Effector CD8-positive, alpha-beta T cell (primary cell): ENCODE measurements at regions not wholly inside any gene's neighbourhood (a gene's known extent, or its start where the extent isn't known, plus 50 kb on each side); places are given as distances from the start of the nearest gene placed in this dataset.

ENCODE experiments used
- DNase-seq: peaks from one replicate; lab custom pipeline; 2025; lab: John Stamatoyannopoulos, UW

DNA sequence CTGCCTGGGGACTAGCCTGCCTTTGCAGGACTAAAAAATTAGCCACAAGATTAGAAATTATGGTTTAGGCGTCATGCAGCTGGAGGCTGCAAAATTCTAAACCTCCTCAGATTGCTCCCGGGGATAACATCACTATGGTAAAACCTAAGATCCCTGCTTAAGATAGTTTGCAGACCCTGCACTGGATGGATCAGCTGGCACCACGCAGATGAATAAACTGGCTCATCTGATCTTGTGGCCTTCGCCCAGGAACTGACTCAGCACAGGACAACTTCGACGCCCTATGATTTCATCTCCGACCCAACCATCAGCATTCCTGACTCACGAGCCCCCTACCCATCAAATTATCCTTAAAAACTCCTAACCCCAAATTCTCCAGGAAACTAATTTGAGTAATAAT is 482.4 kb downstream of the SPRY1 start:
- DNase-seq: no peak

DNA sequence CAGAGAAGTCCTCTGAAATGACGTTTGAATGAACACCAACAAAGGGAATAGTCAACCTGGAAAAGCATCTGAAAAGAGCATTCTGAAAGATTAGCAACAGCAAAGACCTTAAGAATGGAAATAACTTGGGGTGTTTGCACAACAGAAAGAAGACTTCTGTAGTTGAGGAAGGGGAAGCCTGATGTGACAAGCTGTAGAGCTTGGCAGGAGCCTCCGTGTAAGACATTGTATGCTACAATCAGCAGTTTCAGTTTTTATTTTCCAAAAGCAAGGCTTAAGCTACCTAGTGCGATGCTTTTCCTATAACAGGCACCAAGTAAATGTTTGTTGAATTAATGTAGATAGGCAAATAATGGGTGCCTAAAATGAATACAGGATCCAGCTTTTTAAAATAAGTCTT is 484.0 kb downstream of the SPRY1 start:
- DNase-seq: no peak

DNA sequence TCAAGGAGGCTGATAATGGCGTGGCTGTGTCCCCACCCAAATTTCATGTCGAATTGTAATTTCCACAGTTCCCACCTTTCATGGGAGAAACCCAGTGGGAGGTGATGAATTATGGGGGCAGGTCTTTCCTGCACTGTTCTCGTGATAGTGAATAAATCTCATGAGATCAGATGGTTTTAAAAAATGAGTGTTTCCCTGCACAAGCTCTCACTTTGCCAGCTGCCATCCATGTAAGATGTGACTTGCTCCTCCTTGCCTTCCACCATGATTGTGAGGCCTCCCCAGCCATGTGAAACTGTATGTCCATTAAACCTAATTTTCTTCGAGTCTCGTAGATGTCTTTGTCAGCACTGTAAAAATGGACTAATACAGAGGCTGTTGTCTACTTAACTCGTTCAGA is 488.3 kb downstream of the SPRY1 start:
- DNase-seq: no peak

DNA sequence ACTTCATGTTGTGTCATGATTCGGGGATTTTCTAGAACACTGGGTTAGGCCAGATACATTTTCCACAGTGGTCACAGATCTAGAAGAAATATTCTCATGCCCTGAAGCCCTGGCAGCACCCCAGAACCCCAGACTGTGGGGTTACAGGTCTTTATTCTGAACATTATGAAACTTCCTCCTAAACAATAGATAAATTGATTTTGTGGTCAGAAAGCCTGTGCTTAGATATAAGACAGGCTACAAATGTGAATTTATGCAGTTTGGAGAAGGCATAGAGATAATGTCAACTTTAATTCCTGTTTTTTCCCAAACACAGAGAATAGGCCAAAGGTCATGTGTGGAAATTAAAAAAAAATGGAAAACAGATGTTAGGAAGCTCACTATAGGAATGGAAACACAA is 492.9 kb downstream of the SPRY1 start:
- no peak for DNase-seq

DNA sequence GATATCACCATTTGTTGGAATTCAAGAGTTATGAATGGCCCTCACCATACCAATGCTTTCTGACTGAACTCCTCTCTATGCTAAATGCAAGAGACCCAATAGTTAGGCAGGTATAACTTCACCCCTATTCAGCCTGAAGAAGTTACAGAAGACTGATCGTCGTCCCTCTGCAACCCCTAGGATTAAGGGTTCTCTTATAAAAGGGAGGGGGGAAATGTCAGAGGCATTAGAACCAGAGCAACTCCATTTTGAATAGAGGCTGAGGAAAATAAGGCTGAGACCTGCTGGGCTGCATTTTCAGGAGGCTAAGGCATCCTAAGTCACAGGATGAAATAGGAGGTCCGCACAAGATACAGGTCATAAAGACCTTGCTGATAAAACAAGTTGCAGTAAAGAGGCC is 494.3 kb downstream of the SPRY1 start:
- no peak for DNase-seq

DNA sequence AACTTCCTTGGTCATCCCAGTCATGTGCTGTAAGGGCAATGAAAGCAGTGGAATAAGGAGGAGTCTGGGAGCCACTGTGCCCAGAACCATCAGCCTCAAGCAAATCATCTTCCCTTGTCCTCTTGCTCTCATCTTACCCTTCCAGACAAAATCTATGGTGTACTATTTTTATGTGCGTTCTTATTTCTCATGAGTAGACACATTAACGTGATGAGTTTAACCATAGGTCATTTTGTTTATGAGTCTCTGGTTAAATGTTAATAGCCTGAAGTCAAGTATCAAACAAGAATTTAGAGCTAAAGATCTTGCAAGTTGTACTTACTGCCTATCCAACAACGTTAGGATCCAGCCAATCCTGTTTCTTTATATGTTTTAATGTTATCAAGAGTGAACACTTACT is 495.3 kb downstream of the SPRY1 start:
- DNase-seq: no peak

DNA sequence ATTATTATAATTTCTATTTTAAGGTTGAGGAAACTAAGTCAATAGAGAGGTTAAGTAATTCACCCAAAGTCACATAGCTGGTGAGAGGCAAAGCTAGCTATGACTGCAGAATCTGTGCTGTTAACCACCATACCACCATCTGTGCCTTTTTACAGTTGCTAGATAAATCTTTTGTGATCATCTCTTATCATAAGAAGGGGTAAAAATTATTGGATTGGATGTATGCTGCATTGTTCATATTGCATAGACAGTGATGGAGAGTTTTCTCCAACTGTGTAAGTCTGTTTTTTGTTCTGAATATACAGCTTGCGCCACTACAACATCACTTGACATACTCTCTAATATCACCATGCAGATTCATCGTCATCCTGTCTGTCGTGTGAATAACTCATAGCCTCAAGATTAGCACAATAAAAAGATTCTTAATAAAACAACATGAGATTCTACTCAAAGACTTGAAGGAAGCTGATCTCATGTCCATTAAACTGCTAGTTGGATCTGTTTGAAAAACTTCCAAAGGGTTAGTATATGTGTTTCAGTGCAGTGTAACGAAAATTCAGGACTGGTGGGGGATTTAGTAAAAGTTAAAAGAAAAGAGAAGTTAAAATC is 495.9 kb downstream of the SPRY1 start:
- no peak for DNase-seq

DNA sequence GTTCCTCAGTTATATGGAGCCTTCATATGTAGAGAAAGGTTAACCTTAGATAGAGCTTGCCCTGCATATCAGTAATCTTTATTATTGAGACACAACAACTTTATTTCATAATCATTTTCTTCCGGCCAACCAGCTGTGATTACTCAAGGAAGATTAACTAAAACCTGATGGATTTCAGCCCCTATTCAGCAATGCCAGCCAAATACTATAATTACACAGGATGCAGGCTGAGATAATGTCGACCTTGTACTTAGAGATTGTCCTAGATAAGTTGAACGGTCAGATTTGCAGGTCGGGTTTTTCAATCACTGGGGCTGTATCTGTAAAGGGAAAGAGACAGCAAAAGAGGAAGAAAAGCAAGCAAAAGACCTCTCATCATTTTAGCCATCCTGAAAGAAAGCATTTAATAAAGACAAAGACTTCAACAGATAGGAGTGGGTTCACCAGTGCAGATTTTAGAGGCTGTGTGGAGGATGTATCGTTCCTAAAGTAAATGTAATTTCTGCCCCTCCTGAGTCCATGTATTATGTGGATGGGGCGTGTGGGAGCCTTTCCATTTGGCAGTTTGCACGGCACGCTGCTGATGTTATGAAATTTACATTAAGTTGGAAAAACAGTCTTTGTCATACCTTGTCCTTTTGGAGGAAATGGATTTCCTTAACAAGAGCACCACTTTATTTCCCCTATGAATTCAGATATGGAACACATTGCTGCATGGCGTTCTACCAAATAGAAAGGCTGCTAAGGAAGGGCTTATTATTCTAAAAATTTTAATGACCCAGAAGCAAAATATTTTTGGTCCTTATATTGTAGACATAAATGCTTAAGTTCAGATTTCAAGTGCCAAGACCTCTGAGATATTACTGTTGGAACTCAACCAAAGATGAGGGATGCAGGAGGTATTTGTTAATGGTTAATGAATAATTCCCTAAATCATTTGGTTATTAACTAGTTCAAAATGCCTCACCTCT is 496.7 kb downstream of the SPRY1 start:
- DNase-seq: no peak

DNA sequence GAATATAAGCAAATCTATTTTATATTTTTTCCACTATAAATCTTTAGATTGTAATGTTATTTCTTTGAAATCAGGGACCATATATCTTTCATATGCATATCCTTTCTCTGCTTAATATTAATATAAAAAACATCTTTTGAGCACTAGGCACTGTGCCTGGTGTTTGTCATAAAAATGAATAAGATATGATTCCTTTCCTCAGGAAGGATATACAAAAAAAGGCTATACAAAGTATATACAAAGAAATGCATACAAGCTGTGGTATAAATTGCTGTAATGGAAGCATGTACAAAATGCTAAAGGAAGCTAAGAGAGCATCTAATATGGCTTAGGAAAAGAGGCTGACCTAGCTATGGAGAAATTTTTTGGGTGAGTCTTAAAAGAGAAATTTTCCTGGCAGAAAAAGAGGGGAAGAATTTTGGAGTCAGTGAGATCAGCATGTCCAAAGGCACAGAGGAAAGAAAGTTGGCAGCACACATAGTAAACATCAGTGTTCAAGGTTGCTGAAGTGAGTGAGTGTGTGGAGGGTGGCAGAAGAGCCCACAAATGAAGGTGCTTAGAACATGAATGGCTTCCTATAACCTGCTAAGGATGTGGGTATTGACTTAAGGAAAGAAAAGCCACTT is 500.0 kb downstream of the SPRY1 start:
- no peak for DNase-seq

DNA sequence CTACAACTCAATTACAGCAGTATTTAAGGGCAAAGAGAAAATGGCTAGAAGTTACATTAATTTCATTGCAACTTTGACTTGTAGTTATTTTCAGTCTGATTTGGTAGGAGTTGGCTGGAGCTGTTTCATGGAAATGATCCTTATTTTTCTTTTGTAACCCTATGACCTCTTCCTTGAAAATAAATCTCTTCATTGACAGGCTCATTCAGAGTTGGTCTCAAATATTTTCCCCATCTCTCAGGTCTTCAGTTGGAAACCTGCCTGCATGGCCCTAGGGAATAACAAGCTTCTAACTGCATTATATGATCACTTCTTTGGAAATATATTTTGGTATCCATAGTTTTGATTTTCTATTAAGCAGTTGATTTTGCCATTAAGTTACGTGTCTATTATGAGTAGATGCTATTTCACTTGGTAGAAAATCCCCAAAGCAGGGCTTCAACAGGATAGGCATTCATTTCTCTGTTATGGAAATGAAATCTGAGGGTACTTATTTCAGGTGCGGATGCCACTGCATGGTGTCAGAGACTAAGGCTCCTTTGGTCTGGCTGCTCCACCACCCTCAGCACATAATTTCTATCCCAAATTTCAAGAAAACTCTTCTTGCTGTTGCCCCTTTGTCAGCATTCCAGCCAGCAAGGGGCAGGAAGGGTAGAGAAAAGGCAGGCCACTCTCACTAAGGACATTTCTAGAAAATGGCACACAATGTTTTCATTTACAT is 502.5 kb downstream of the SPRY1 start:
- DNase-seq: no peak

DNA sequence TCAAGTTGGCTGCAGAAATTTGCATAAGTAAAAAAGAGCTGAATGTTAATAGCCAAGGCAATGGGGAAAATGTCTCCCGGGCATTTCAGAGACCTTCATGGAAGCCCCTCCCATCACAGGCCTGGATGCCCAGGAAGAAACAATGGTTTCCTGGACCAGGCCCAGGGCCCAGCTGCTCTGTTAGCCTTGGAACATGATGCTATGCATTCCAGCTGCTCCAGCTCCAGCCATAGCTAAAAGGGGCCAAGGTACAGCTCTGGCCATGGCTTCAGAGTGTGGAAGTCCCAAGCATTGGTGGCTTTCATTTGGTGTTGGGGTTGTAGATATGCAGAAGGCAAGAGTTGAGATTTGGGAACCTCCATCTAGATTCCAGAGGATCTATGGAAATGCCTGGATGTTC is 508.3 kb downstream of the SPRY1 start:
- DNase-seq: no peak

DNA sequence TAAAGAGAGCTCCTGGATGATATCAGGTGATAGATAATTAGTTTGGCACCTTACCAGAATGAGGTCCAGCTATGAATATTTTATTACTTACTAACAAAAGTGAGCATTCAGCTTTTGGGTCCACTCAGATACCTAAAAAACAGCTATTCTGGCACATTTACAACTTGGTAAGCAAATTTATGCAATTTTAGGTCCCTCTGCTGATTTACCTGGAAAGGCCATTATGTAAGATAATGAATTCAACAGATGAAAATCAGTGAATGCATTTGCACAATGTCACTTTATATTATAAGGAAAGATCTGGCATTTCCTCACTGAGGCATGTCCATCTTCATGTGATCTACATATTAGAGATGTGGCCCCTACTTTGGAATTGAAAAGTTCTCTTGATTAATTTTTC is 517.0 kb downstream of the SPRY1 start:
- no peak for DNase-seq

DNA sequence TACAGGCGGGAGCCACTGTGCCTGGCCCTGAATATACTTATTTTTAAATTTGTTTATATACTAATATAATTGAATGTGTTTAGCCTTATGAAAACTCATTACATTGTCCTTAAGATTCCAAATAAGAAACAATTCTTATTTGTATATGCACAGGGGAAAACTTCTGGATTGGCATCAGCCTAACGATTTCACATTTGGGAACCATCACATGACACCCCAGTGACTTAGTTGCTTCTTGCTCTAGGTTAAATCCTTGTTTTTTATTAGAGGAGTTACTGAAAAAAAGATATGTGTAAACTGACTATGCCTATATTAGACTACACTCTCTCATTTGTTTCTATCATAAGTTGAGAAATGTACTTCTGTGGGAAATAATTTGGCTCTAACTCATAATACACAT is 520.2 kb downstream of the SPRY1 start:
- DNase-seq: no peak

DNA sequence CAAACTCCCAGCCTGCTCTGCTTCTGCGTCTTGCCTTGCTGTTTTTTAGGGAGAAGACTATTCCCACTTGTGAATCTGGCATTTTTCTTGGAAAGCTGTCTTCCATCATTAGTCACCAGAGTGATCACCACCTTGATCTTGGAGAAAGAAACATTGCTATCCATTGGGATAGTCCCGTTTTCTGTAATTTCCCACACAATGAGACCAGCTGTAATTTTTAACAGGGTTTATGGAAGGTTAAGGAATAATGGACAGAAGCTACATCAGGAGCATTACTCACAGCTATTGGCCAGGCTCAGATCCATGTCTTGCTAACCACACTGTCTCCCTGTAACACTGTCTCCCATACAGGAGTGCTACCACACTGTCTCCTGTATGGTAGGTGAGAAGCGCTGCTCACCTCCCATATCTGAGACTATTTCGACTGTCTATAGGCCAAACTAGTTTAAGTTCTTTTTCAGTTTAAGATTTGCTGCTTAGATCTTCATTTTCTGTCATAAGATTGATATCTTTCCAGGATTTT is 523.0 kb downstream of the SPRY1 start:
- no peak for DNase-seq

DNA sequence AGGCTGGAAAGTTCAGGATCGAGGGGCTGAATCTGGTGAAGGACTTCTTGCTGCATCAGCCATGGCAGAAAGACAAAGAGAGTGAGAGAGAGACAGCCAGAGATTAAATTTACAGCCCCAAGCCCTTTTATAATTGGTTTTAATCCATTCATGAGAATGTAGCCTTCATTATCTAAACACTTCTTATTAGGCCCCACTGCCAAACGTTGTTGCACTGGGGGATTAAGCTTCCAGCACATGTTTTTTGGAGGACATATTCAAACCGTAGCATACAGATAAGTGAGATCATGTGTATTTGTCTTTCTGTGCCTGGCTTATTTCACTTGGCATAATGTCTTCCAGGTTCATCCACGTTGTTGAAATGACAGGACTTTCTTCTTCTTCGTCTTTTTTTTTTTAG is 524.7 kb downstream of the SPRY1 start:
- no peak for DNase-seq

DNA sequence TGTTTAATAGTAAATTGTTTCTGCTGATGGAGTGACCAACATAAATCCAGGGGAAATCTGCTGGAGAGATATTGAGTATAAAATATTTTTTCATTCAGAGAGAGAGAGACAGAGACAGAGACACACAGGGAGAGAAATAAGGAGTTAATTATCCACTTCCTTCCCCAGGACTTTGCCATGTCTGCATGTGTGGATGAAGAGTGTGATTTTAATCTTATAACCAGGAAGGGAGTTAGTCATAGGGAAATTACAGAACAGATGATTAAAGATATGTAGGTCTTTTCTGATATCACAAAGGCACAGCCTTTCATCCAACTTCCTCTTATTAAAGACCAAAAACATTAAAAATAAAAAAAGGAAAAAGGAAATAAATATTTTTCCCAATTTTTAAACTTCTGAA is 526.3 kb downstream of the SPRY1 start:
- DNase-seq: no peak

DNA sequence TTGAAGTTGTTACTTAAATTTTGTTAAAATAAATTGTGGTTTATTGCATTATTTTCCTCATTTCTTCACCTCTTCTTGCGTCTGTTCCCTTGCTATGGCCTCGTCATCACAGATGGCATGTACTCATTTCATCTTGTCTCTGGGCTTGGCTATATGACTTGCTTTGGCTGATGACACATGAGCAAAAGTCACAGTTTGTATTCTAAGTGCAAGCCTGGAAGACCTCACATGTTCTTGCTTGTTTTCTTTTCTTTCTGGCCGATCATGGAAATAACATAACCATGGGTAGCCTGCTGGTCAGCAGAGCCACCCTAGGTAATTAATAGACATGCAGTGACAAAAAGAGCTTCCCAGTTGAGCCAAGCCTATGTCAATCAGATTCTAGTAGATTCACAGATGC is 527.9 kb downstream of the SPRY1 start:
- no peak for DNase-seq

DNA sequence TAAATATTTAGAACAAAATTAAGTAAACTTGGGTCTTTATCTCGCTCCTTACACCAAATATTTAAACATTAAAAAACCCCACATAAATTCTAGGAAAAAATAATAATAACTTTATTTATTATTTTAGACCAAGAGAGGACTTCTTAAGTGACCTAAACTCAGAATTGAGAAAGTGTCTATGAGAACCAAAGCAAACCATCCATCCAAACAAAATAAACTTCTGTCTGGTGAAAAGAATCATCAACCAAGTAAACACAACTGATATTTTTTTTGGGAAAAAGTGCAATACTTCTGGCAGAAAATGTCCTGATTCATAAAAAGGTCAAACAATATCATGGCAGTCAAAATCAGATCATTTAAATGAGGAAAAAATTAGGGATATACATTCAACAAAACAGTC is 533.0 kb downstream of the SPRY1 start:
- no peak for DNase-seq

DNA sequence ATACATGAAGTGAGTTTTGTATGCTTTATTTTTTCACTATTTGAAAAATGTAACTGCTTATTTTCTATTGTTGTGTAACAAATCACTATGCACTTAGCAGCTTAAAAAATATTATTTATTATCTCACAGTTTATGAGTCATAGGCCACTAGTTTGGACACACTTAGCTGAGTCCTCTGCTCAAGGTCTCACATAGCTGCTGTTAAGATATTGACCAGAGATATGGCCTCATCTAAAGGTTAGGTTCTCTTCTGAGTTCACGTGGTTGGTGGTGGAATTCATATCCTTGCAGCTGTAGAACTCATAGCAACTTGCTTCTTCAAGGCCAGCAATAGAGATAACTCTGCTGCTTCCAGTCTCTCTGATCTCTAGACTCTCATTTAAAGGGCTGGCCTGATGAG is 534.4 kb downstream of the SPRY1 start:
- no peak for DNase-seq

DNA sequence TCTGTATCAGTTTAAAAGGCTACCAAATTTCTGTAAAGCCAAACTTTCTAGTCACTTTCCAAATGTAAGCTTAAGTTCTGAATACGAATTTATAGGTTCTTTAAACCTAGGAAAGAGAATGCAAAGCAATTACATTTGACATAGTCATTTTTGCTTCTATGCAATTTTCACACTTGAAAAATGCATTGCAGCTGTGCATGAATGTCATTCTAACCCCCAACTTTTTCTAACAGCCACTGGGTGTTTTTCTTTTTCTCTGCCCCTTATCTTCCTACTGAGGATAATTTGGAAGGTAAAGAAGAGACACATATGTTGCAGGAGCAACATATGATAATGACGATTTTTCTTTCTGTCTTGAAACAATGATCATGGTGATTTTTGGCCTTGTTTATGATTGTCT is 537.5 kb downstream of the SPRY1 start:
- DNase-seq: no peak

DNA sequence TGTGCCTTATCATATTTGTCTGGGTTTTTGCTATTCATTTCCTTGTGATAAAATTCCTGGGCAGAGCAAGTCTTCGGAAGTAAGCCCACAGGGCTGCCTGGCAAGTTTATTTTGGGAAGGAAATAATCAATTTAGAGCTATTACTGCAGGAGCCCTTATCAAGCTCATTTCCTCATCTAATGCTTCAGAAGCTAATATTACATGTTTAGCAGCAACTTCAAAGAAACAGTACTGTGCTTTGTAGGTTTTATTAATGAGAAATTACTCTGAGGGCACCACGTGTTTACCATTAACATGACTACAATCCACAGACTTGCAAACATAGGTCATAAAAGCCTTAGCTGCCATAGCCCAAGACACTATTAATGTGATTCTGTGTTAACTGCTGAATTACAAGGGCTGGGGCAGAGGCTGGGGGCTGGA is 540.0 kb downstream of the SPRY1 start:
- DNase-seq: no peak

DNA sequence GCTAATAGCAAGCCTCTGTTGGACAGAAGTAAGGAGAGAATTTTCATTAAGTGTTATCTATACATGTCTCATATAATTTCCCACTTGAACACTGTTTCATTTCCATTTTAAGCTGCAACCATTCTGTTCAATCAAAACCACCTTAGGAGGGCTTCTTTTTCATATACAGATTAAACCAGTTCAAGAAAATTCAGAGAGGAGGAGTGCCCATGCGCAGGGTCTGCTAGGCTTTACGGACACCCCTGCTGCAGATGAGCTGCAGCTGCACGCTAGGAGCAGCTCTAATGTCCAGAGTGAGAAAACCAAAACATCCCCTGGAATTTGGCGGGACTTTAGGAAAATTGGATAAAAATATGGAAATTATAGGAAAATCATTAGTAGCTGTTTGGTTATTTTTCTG is 541.0 kb downstream of the SPRY1 start:
- no peak for DNase-seq
